Loucy (cell line): ENCODE measurements at regions not wholly inside any gene's neighbourhood (a gene's known extent, or its start where the extent isn't known, plus 50 kb on each side); places are given as distances from the start of the nearest gene placed in this dataset.
"Not testable (repeated sequence)": the region's sequence is repeated elsewhere in the genome, so short reads cannot be mapped to it uniquely, and the experiment has no call there.

Source experiments
- H2AFZ ChIP-seq: fragments of 200-600 bp; sonication (generic); 2 replicates; pipeline ENCODE4 v1.6.0; 2016; ENCODE audit warnings: antibody characterized with exemption, mild to moderate bottlenecking, low read length, moderate library complexity
- H3F3A ChIP-seq: fragments of 200-600 bp; 2 replicates; pipeline ENCODE4 v1.6.0; 2016; ENCODE audit warnings: antibody characterized with exemption, low read depth, mild to moderate bottlenecking
- H3K27me3 ChIP-seq: fragments of 200-600 bp; sonication (generic); 2 replicates; pipeline ENCODE4 v1.6.1; 2014; ENCODE audit warnings: low read length, mild to moderate bottlenecking; ENCODE audit not compliant: insufficient read depth, poor library complexity, severe bottlenecking
- H3K36me3 ChIP-seq: fragments of 200-600 bp; sonication (generic); 2 replicates; pipeline ENCODE4 v1.6.1; 2016; ENCODE audit warnings: low read length; ENCODE audit not compliant: insufficient read depth
- H3K4me1 ChIP-seq: fragments of 200-600 bp; sonication (generic); 2 replicates; pipeline ENCODE4 v1.5.1; 2014; ENCODE audit warnings: low read length, mild to moderate bottlenecking; ENCODE audit not compliant: insufficient read depth, poor library complexity, severe bottlenecking
- H3K4me2 ChIP-seq: fragments of 200-600 bp; sonication (generic); 2 replicates; pipeline ENCODE4 v1.6.0; 2014; ENCODE audit warnings: antibody characterized with exemption, low read length, low read depth, mild to moderate bottlenecking; ENCODE audit not compliant: poor library complexity, severe bottlenecking
- H3K4me3 ChIP-seq: fragments of 200-600 bp; sonication (generic); 2 replicates; pipeline ENCODE4 v1.5.1; 2014; ENCODE audit warnings: low read length, mild to moderate bottlenecking, mixed read lengths; ENCODE audit not compliant: poor library complexity, severe bottlenecking
- H3K79me2 ChIP-seq: fragments of 200-600 bp; sonication (generic); 2 replicates; pipeline ENCODE4 v1.6.1; 2014; ENCODE audit warnings: low read length; ENCODE audit not compliant: insufficient read depth
- H3K9ac ChIP-seq: fragments of 200-600 bp; sonication (generic); 2 replicates; pipeline ENCODE4 v1.6.0; 2014; ENCODE audit warnings: mild to moderate bottlenecking, low read depth, low read length, moderate library complexity; ENCODE audit not compliant: poor library complexity, severe bottlenecking
- H3K9me2 ChIP-seq: fragments of 200-600 bp; sonication (generic); replicated peaks from 2 replicates; pipeline ENCODE4 v1.6.1; 2016; ENCODE audit warnings: low read depth, low read length, mixed read lengths
- H3K9me3 ChIP-seq: fragments of 200-600 bp; sonication (generic); 2 replicates; pipeline ENCODE4 v1.6.1; 2014; ENCODE audit warnings: mild to moderate bottlenecking, antibody characterized with exemption, low read length, low read depth; ENCODE audit not compliant: insufficient read depth
- H4K20me1 ChIP-seq: fragments of 200-600 bp; sonication (generic); 2 replicates; pipeline ENCODE4 v1.6.0; 2014; ENCODE audit warnings: antibody characterized with exemption, low read length, mild to moderate bottlenecking; ENCODE audit not compliant: insufficient read depth, poor library complexity, severe bottlenecking
- EZH2phosphoT487 ChIP-seq: fragments of 200-600 bp; IDR thresholded peaks from 2 replicates; pipeline ENCODE4 v1.6.1; 2018; ENCODE audit warnings: antibody characterized with exemption, mild to moderate bottlenecking, moderate library complexity, borderline replicate concordance
- TF ChIP-seq, protein P1 (sequence below): fragments of 200-600 bp; sonication (generic); conservative IDR thresholded peaks from 2 replicates; pipeline ENCODE4 v1.5.1; 2014; ENCODE audit warnings: mild to moderate bottlenecking, antibody characterized with exemption, low read length

DNA sequence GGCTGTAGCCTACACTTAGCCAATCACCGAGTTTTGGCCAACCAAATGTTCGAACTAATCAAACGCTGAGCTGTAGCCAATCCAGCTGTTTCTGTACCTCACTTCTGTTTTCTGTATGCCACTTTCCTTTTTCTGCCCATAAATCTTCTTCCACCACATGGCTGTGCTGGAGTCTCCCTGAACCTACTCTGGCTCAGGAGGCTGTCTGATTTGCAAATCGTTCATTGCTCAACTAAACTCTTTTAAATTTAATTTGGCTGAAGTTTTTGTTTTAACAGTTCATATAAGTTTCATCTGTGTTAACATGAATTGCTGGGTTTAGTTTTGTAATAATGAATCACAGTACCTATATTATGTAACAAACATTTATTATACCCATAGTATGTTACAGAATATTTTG is 160.7 kb upstream of the PCDH7 start:
- H2AFZ ChIP-seq, result no peak overlapping the region
- no peak overlapping the region for H3K9ac ChIP-seq
- no peaks in the 10 kb centered on the region for H3K9me2 ChIP-seq
- H3K9me3 ChIP-seq, result no peaks in the 10 kb centered on the region
- no peaks in the 10 kb centered on the region for H3K36me3 ChIP-seq
- H3F3A ChIP-seq, result no peaks in the 10 kb centered on the region
- H4K20me1 ChIP-seq, result no peaks in the 10 kb centered on the region
- H3K27me3 ChIP-seq, result no peaks in the 10 kb centered on the region
- H3K4me2 ChIP-seq, result no peak overlapping the region
- TF ChIP-seq EZH2phosphoT487, result no peak
- TF ChIP-seq, protein P1, sequence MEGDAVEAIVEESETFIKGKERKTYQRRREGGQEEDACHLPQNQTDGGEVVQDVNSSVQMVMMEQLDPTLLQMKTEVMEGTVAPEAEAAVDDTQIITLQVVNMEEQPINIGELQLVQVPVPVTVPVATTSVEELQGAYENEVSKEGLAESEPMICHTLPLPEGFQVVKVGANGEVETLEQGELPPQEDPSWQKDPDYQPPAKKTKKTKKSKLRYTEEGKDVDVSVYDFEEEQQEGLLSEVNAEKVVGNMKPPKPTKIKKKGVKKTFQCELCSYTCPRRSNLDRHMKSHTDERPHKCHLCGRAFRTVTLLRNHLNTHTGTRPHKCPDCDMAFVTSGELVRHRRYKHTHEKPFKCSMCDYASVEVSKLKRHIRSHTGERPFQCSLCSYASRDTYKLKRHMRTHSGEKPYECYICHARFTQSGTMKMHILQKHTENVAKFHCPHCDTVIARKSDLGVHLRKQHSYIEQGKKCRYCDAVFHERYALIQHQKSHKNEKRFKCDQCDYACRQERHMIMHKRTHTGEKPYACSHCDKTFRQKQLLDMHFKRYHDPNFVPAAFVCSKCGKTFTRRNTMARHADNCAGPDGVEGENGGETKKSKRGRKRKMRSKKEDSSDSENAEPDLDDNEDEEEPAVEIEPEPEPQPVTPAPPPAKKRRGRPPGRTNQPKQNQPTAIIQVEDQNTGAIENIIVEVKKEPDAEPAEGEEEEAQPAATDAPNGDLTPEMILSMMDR, result no peak
- no peaks in the 10 kb centered on the region for H3K79me2 ChIP-seq
- H3K4me1 ChIP-seq, result no peaks in the 10 kb centered on the region
- no peak overlapping the region for H3K4me3 ChIP-seq

DNA sequence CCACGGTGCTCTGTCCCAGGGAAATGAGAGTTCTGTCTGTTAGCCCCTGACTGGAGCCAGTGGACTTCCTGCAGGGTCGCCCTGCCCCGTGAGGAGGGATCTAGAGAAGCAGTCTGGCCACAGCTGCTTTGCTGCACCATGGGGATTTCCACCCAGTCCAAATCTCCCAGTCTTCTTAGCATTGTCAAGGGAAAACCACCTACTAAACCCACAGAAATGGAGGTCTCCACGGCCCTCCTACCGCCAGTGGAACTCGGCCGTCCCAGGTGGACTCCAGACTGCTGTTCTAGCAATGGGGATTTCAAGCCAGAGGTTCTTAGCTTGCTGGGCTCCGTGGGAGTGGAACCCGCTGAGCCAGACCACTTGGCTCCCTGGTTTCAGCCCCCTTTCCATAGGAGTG is 133.3 kb upstream of the PCDH7 start:
- Histone ChIP-seq H3K9me3 (no peaks in the 10 kb centered on the region), H2AFZ (no peak overlapping the region), H3K4me2 (no peak overlapping the region), H4K20me1 (no peaks in the 10 kb centered on the region), H3K9ac (no peak overlapping the region), H3K36me3 (no peaks in the 10 kb centered on the region), H3K27me3 (no peaks in the 10 kb centered on the region), H3K4me3 (no peak overlapping the region), H3K4me1 (no peaks in the 10 kb centered on the region), H3K9me2 (no peaks in the 10 kb centered on the region), H3F3A (no peaks in the 10 kb centered on the region), H3K79me2 (no peaks in the 10 kb centered on the region)
- TF ChIP-seq EZH2phosphoT487, result no peak
- TF ChIP-seq, protein P1, result no peak

DNA sequence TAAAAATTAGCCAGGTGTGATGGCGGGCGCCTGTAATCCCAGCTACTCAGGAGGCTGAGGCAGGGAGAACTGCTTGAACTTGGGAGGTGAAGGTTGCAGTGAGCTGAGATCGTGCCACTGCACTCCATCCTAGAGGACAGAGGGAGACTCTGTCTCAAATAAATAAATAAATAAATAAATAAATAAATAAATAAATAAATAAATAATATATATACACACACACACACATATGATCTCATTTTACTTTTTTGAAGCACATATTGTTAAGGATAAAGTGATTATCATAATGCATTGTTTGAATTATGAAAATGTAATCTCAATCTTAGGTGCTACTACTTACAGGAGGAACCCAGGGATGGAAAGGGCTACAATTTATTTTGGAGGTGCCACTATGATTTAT is 130.5 kb upstream of the PCDH7 start:
- not testable (repeated sequence) for H3K36me3 ChIP-seq, H3K4me3 ChIP-seq

DNA sequence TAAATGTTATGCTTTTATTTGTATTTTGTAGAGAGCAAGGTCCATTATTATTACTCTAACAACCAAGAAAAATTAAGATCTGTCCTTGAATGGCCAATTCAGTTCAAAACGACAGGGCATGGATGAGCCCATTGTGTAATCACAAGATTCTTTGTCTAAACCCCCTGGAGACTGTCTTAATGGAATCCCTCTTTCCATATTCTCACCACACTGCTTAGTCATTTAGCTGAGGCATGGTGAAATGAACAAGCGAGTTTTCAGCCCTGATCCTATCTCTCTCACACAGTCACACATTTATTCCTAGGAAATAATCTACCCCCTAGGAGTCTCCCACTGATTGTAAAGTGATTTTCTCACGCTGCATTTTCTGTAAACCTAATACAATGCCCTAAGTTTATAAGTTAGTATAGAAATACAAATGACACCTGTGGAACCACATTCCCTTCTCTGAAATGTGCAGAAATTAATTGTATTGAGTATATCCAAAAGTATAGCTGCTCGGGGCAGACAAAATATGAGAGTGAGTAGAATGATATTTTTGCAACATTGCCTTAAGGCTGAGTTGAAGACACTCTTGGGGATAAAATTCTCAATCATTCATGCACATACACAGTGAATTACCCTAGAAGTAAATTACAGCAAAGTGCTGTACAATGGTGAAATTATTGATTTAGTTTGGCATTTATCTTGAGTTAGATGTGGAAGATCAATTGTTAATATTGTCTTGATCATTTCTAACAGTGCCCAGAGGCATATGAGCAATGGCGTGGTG is 119.7 kb upstream of the PCDH7 start:
- Histone ChIP-seq H3K9me3 (no peaks in the 10 kb centered on the region), H3K4me2 (no peak overlapping the region), H3K27me3 (no peaks in the 10 kb centered on the region), H3K36me3 (no peaks in the 10 kb centered on the region), H3K4me1 (no peaks in the 10 kb centered on the region), H3K4me3 (no peak overlapping the region), H3K9me2 (no peaks in the 10 kb centered on the region), H4K20me1 (no peaks in the 10 kb centered on the region), H2AFZ (no peak overlapping the region), H3K9ac (no peak overlapping the region), H3K79me2 (no peaks in the 10 kb centered on the region), H3F3A (no peaks in the 10 kb centered on the region)
- no peak for TF ChIP-seq EZH2phosphoT487
- TF ChIP-seq, protein P1, result no peak

More for the DNA sequence above, 130.5 kb upstream of the PCDH7 start:
- not testable (repeated sequence) for H3K4me2 ChIP-seq, H4K20me1 ChIP-seq, H3K9ac ChIP-seq, H2AFZ ChIP-seq, H3K4me1 ChIP-seq, H3F3A ChIP-seq, H3K27me3 ChIP-seq, H3K9me3 ChIP-seq, H3K9me2 ChIP-seq, H3K79me2 ChIP-seq
